K562 (cell line): ENCODE measurements at regions not wholly inside any gene's neighbourhood (a gene's known extent, or its start where the extent isn't known, plus 50 kb on each side); places are given as distances from the start of the nearest gene placed in this dataset.

Source experiments
- ATAC-seq: fragments of 200-7000 bp; cut with Tn5 transposase; 3 replicates; pipeline ENCODE4 v1.9.1; 2020; ENCODE audit warnings: moderate library complexity
- BruUV-seq: library from RNA; stranded (reverse); fragments of 400-500 nt; replicated peaks from 2 replicates; lab custom pipeline; 2021; lab: Mats Ljungman, UMichigan
- CTCF ChIA-PET: fragments of 300-600 bp; formaldehyde crosslinking; extraction: SDS; loops from one replicate; lab custom pipeline; 2021; ENCODE audit warnings: low intra/inter-chr PET ratio; lab: Yijun Ruan, JAX
- POLR2A ChIA-PET: fragments of 300-600, 350-650 bp; sonication (Branson Sonifier 250); formaldehyde crosslinking; extraction: SDS; loops from one replicate; lab custom pipeline; 2021; ENCODE audit warnings: antibody characterized with exemption, inconsistent platforms; lab: Yijun Ruan, JAX
- DNase-seq, 4 experiments: peaks; one replicate each; pipeline versions ENCODE4 v3.0.0 to v3.0.0-alpha.2; 2011 to 2018; ENCODE audit warnings: low spot score in 3 of 4, mixed read lengths in 3 of 4; ENCODE audit errors: extremely low read depth in 1 of 4
- FAIRE-seq: peaks from 2 replicates; lab custom pipeline; 2011; peaks lifted over from hg19 to GRCh38; lab: Jason Lieb, UNC
- H2AFZ ChIP-seq: 2 replicates; pipeline ENCODE4 v1.6.0; 2011; ENCODE audit warnings: low read depth, low read length, control low read depth, inconsistent platforms
- H3K27ac ChIP-seq: fragments of 200-600 bp; 3 replicates; pipeline ENCODE4 v1.8.0; 2011; ENCODE audit warnings: low read depth, mild to moderate bottlenecking, control low read depth, inconsistent platforms, low read length, moderate library complexity, mixed read lengths; ENCODE audit errors: extremely low read depth
- H3K27me3 ChIP-seq, 2 experiments: fragments of 300-600 bp in 1 of 2; 2 replicates in 1 of 2; 3 replicates in 1 of 2; pipeline versions ENCODE4 v1.6.0 to v1.8.0; 2011; ENCODE audit warnings: inconsistent platforms in 2 of 2, low read length in 2 of 2, mild to moderate bottlenecking in 1 of 2, mixed read lengths in 1 of 2, moderate library complexity in 1 of 2; ENCODE audit not compliant: control insufficient read depth in 2 of 2, insufficient read depth in 2 of 2
- H3K36me3 ChIP-seq: fragments of 300-600 bp; 3 replicates; pipeline ENCODE4 v1.8.0; 2011; ENCODE audit warnings: mild to moderate bottlenecking, low read length, inconsistent platforms; ENCODE audit not compliant: control insufficient read depth, insufficient read depth
- H3K4me1 ChIP-seq, 2 experiments: fragments of 200-600 bp in 1 of 2; replicated peaks in 1 of 2; 2 replicates in 1 of 2; 3 replicates in 1 of 2; pipeline versions ENCODE4 v1.5.1 to v1.8.0; 2011; ENCODE audit warnings: inconsistent platforms in 2 of 2, low read length in 2 of 2, mild to moderate bottlenecking in 1 of 2, mixed read lengths in 1 of 2, moderate library complexity in 1 of 2; ENCODE audit not compliant: control insufficient read depth in 2 of 2, insufficient read depth in 2 of 2
- H3K4me2 ChIP-seq: 2 replicates; pipeline ENCODE4 v1.6.1; 2011; ENCODE audit warnings: low read length, control low read depth, inconsistent platforms, mixed read lengths; ENCODE audit not compliant: insufficient read depth
- H3K4me3 ChIP-seq: fragments of 200-600 bp; sonication (generic), shearing (Covaris generic); 2 replicates; pipeline ENCODE4 v1.5.1; 2016; ENCODE audit warnings: control low read depth, inconsistent platforms
- H3K79me2 ChIP-seq: fragments of 200-600 bp; 3 replicates; pipeline ENCODE4 v1.8.0; 2011; ENCODE audit warnings: low read length, inconsistent platforms; ENCODE audit not compliant: control insufficient read depth, insufficient read depth
- H3K9ac ChIP-seq, 2 experiments: 2 replicates each; pipeline versions ENCODE4 v1.6.0 to v1.6.1; 2011; ENCODE audit warnings: low read depth in 2 of 2, low read length in 2 of 2, control low read depth in 1 of 2, inconsistent platforms in 1 of 2, mild to moderate bottlenecking in 1 of 2, mixed read lengths in 1 of 2; ENCODE audit not compliant: insufficient read depth in 1 of 2
- H3K9me1 ChIP-seq: one replicate; pipeline ENCODE4 v1.6.0; 2011; ENCODE audit warnings: inconsistent platforms, mild to moderate bottlenecking, low read length, moderate library complexity; ENCODE audit not compliant: control insufficient read depth, insufficient read depth
- H3K9me3 ChIP-seq: replicated peaks from 2 replicates; pipeline ENCODE4 v1.5.1; 2011; ENCODE audit warnings: low read depth, low read length, inconsistent platforms; ENCODE audit not compliant: control insufficient read depth, insufficient read depth
- H4K20me1 ChIP-seq: replicated peaks from 2 replicates; pipeline ENCODE4 v1.6.1; 2011; ENCODE audit warnings: low read length, inconsistent platforms, mixed read lengths; ENCODE audit not compliant: control insufficient read depth, insufficient read depth
- ATF2 ChIP-seq: sonication (generic); formaldehyde crosslinking; IDR thresholded peaks from 2 replicates; pipeline ENCODE4 v1.8.1; 2022; ENCODE audit warnings: missing genetic modification reagents
- BRCA1 ChIP-seq, 2 experiments: fragments of 450-650 bp in 1 of 2; sonication (generic) in 1 of 2; formaldehyde crosslinking in 1 of 2; IDR thresholded peaks; 2 replicates each; pipeline versions ENCODE4 v1.5.0 to v1.6.1; 2017 to 2020; ENCODE audit warnings: mild to moderate bottlenecking in 1 of 2, missing genetic modification reagents in 1 of 2
- CREBBP ChIP-seq: IDR thresholded peaks from one replicate; pipeline ENCODE4 v1.6.1; 2012; ENCODE audit warnings: low read depth, mild to moderate bottlenecking, control low read depth, inconsistent platforms, low read length
- CTCF ChIP-seq, 3 experiments: IDR thresholded peaks in 2 of 3; conservative IDR thresholded peaks in 1 of 3; 2 replicates each; pipeline ENCODE4 v1.5.1; 2011 to 2012; ENCODE audit warnings: low read length in 3 of 3, mild to moderate bottlenecking in 3 of 3, control low read depth in 2 of 3, improper control_type of control experiment in 1 of 3, inconsistent platforms in 1 of 3, low read depth in 1 of 3, mixed read lengths in 1 of 3, moderate library complexity in 1 of 3; ENCODE audit not compliant: insufficient read depth in 2 of 3
- DACH1 ChIP-seq: fragments of 450-650 bp; IDR thresholded peaks from 2 replicates; pipeline ENCODE4 v1.6.1; 2018; ENCODE audit not compliant: partially characterized antibody
- E2F3 ChIP-seq: fragments of 250-450 bp; sonication (Bioruptor Pico); IDR thresholded peaks from 2 replicates; pipeline ENCODE4 v1.4.0; 2020; ENCODE audit warnings: mild to moderate bottlenecking
- FOXO4 ChIP-seq: fragments of 450-650 bp; formaldehyde crosslinking; IDR thresholded peaks from 2 replicates; pipeline ENCODE4 v1.4.0; 2020; ENCODE audit warnings: mild to moderate bottlenecking, moderate library complexity
- MCM7 ChIP-seq, 2 experiments: fragments of 450-650 bp; IDR thresholded peaks; 2 replicates each; pipeline ENCODE4 v1.6.1; 2016 to 2018
- POLR2G ChIP-seq: fragments of 200-400 bp; formaldehyde crosslinking; IDR thresholded peaks from 2 replicates; pipeline ENCODE4 v1.6.1; 2017; ENCODE audit warnings: low read depth, mild to moderate bottlenecking, antibody characterized with exemption, low read length, moderate library complexity
- SIN3A ChIP-seq, 2 experiments: fragments of 150-350 bp in 1 of 2; IDR thresholded peaks; 2 replicates each; pipeline ENCODE4 v1.6.1; 2011 to 2016; ENCODE audit warnings: borderline replicate concordance in 2 of 2, low read depth in 2 of 2, low read length in 2 of 2, mild to moderate bottlenecking in 2 of 2, moderate library complexity in 2 of 2; ENCODE audit not compliant: control insufficient read depth in 1 of 2
- SMAD3 ChIP-seq: fragments of 450-650 bp; formaldehyde crosslinking; conservative IDR thresholded peaks from 2 replicates; pipeline ENCODE4 v1.4.0; 2020; ENCODE audit warnings: mild to moderate bottlenecking
- ZBTB2 ChIP-seq: fragments of 450-650 bp; IDR thresholded peaks from 2 replicates; pipeline ENCODE4 v1.6.1; 2016; ENCODE audit warnings: antibody characterized with exemption
- ZNF280A ChIP-seq: fragments of 450-650 bp; IDR thresholded peaks from 2 replicates; pipeline ENCODE4 v1.6.1; 2018; ENCODE audit warnings: mild to moderate bottlenecking, low read depth; ENCODE audit not compliant: partially characterized antibody
- in situ Hi-C: fragments of 300-500 bp; cut with MboI; formaldehyde crosslinking; loops from 4 replicates; pipeline ENCODE4 v1.15.0; 2018; ENCODE audit warnings: inconsistent platforms, mixed read lengths
- intact Hi-C: fragments of 100-400 bp; cut with micrococcal nuclease; formaldehyde crosslinking; loops from 2 replicates; pipeline ENCODE4 v1.14.2; 2022

GRCh38 chr1:229069176-229069575, 201.7 kb upstream of the RAB4A start:
- POLR2A ChIA-PET, result no interaction called here

More at GRCh38 chr1:229069176-229069575, 201.7 kb upstream of the RAB4A start:
- in situ Hi-C loops, result no loop called here
- Histone ChIP-seq H3K79me2 (no peaks in the 10 kb centered on the region), H3K27ac (no peak overlapping the region), H3K9ac (no peak overlapping the region), H4K20me1 (no peaks in the 10 kb centered on the region; the same call in 1 of the 2 replicates), H3K27me3 (peaks cover 4 to 55% of the 10 kb centered on the region in 2 experiments), H3K4me2 (no peak overlapping the region), H3K4me1 (no peaks in the 10 kb centered on the region), H3K4me3 (no peak overlapping the region), H2AFZ (no peak overlapping the region), H3K36me3 (no peaks in the 10 kb centered on the region), H3K9me1 (no peaks in the 10 kb centered on the region), H3K9me3 (no peaks in the 10 kb centered on the region)
- ATAC-seq, result no peak
- no peak for DNase-seq
- no TSS peak for BruUV-seq
- CTCF ChIA-PET, result no interaction called here
- no peak for FAIRE-seq
- intact Hi-C loops, result no loop called here
- TF ChIP-seq ATF2, result no peak
- TF ChIP-seq SMAD3, result no peak
- TF ChIP-seq BRCA1 (IDR thresholded peaks at IDR 0.05), result peak; percentile 88; the same call in 1 of the 2 replicates
- no peak for TF ChIP-seq BRCA1 (CRISPR knock-in tag; IDR thresholded peaks at IDR 0.05)
- TF ChIP-seq ZNF280A, result no peak
- no peak for TF ChIP-seq SIN3A (IDR thresholded peaks at IDR 0.05; ENCODE audit: borderline replicate concordance in 2 of 2, control insufficient read depth in 1 of 2, low read depth in 2 of 2, low read length in 2 of 2)
- peak; percentile 80 for TF ChIP-seq ZBTB2
- TF ChIP-seq POLR2G, result no peak
- no peak for TF ChIP-seq MCM7 (IDR thresholded peaks at IDR 0.05)
- no peak for TF ChIP-seq E2F3 (CRISPR knock-in tag)
- no peak for TF ChIP-seq FOXO4 (CRISPR knock-in tag)
- peak; percentile 89 for TF ChIP-seq CREBBP
- TF ChIP-seq CTCF (IDR thresholded peaks at IDR 0.05 in 2 of 3, conservative IDR thresholded peaks at IDR 0.05 in 1 of 3; ENCODE audit: insufficient read depth in 2 of 3, low read depth in 1 of 3, low read length in 3 of 3), result no peak
- peak; percentile 79 for TF ChIP-seq DACH1
